Activated CD4-positive, alpha-beta T cell treated with anti-CD3 and anti-CD28 coated beads for 4 hours (primary cell): ENCODE measurements at regions not wholly inside any gene's neighbourhood (a gene's known extent, or its start where the extent isn't known, plus 50 kb on each side); places are given as distances from the start of the nearest gene placed in this dataset.

Source experiments
- DNase-seq, 2 donors: peaks; one replicate each; pipeline ENCODE4 v3.0.0-alpha.2; 2020

DNA sequence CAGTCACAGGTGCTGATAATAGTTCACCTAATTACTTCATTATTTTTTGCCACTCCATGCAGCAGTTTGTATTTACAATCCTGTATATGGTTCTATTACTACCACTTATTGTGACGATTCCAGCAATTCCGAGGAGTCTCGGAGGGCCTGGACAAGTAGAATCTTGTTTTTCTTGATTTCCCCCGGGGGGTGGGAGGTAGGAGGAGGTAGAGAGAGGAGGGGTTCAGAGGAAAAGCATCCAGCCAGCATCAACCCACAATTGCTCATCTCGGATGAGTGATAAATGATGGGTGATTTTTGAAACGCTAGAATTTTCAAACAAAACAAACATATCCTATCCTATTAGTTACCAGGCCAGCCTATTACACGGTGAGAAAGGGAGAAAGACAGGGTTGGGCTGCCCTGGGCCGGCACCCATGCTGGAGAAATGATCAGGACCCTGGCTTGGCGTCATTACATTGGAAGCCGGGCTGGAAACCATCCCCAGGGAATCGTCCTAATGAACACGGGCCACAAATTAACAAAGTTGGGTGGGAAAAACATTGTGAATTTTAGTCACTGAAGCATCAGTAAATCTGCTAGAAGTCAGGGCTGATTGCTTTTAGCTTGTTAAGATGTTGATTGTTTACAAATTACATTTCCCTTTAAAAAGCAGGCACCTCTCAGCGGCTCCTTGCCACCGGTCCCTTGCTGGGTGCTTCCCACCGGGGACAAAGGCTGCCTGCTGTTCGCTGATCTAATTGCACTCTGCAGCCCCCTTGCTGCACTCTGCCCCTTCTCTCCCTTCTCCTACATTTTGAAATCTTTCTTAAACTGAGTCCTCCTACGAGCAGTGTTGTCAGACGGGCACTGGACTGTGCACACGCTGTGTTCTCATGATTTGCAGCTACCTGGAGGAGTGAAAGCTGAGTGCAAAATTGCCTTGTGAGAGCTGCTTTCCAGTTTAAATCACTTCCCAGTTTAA is 95.5 kb downstream of the FAM204A start:
- DNase-seq, result no peak

DNA sequence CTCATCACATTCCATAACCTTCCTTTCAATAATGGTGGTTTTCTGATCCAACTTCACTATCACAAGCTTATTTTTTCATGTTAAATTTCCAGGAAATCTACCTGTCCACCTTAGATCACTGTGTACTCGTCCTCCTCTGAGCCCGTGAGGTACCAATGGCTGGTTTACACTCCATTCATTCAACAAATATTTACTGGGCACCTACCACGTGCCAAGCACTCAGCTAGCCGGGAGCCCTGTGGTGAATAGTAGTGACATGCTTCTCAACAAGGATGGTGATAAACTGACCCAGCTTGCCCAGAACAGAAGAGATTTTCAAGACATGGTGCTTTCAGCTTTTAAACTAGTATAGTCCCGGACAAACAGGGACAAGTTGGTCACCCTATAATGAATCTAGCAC is 98.2 kb downstream of the FAM204A start:
- DNase-seq, result no peak

DNA sequence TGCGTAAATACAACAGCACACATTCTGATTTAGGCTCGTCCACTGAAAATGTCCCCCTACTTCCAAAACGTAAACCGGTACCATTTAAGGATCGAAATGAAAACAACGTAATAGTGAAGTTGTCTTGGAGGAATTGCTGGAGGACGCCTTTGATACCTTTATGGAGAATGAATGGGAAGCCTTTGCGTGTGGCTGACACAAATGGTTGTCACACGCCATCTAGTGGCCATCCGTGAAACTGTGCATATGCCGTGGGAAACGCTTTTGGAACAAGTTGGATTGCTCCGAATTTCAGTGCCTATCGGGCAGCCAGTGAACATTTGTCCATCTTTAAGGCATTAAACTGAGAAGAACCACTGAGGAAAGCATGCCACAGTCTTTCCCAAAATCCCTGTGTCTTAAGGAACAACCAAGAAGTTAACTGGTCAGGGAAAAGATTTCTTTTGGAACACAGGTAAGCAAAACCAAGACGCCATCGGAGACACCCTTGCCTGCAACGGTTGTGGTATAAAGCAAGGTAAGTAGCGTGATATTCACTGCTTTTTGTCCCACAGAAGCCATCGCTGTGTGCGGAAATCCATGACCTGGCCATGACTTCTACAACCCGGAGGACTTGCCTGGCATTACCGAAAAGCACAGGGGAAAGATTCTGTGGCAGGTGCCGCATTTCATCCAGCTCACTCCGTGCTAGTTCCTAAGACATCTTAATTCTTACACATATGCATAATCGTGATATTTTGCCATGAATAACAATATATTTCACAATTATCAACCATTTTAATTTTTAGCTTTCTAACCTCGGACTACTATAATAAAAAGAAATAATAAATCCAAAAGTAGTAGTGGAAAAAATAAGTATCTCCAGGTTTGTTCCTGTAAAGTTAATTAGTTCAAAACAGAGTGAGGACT is 100.6 kb downstream of the FAM204A start:
- peak; percentile 49 to 65 for DNase-seq

DNA sequence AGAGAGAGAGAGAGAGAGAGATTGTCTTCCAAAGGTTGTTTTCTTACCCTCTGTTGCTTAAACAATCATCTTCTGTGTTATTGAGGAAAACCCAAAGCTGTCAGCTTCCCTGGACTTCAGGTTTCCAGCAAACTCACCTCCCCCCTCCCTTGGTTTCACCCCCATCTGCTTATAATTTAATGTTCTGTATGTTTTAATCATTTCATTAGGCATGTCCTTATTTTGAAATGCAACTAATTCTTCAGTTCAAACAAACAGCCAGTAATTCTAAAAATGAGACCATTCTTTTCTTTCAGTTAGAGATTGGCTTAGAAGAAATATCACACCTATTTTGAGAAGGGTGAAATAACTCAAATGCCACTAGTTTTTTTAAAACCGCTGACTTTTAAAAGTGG is 102.9 kb downstream of the FAM204A start:
- no peak for DNase-seq

DNA sequence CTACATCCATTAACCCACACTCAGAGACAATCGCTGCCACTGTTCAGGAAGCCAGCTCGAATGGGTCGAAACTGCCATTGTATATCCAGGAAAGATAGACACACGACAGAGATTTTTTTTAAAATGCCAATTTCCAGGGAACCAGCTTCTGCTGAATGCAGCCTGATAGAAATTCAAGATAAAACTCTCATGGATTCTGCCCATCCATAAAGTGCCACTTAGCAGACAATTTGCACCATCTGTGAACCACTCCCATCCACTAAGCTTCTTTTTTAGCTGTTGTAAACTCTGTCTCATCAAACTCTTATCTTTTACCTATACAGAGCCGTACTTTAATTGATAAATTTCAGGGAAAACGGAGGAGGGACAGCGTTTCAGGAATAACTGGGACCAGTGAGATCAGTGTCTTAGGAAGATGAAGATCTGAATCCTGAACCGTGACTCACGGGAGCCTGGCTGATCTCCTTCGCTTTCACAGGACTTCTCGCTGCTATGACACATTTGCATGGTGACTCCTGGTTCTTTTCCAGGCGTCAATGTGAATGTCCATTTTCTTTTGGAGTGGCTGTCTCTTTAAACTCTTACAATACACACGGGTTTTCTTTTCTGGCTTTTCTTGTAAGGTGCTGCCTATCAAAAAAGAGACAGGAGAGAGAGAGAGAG is 103.4 kb downstream of the FAM204A start:
- no peak for DNase-seq

DNA sequence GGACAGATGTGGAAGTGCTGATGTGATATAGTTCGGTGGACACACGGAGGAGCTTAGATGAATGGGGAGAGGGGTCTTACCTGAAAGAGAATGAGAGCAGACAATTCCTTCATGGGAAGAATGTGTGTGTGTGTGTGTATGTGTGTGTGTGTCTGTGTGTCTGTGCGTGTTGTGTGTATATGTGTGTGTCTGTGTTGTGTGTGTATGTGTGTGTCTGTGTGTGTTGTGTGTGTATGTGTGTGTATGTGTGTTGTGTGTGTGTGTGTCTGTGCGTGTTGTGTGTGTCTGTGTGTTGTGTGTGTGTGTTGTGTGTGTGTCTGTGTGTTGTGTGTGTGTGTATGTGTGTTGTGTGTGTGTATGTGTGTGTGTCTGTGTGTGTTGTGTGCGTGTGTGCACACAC is 104.2 kb downstream of the FAM204A start:
- DNase-seq, result no peak

DNA sequence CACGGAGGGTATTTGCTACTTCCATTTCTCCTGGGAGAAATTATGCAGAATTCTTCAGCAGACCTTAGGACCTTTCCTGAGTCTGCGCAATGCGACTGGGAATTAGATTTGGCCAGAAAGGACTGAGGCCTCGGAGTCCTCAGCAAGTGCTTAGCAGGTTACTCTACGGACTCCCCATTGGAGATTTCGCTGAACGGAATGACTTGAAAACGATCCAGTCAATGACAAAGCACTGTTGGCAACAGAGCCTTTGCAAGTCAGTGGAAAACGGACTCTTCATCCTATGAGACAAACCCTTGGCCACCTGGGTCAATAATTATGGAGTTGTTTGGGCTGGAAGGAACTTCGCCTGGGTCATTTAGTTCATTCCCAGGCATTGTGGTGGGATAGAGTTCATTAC is 107.4 kb downstream of the FAM204A start:
- DNase-seq, result no peak

DNA sequence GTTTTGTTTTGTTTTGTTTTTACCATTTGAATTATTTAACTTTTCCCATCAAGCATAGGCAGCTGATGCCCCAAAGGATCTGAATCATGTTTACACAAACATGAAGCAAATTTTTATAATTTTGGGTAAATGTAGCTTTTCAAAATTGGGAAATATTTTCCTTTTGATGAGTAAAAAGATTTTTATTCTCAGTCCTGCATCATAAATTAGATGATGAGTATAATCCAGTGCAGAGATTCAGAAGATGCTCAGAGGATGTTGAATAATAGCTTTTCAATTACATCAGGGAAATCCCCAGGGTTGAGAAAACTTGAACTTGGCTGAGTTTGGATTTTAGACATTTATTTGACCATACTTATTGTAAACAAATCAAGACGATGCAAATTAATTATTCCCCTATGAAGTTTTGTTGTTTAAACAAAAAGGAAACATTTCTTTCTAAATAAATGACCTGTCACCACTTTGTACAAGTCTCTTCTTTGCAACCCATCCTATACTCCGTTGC is 121.7 kb downstream of the FAM204A start:
- DNase-seq, result no peak

DNA sequence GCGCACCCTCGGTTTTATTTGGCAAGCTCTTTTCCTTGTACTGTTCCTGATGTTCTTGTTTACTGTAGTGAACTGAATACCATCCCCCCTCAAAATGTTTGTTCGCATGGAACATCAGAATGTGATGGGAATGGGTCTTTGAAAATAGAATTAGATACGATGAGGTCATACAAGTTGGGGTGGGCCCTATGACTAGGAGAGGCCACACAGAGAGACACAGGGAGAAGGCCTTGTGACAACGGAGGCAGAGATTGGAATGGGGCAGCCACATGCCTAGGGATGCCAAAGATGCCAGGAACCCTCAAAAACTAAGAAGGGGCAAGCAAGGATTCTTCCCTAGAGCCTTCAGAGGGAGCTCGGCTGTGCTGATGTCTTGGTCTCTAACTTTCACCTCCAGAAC is 123.6 kb downstream of the FAM204A start:
- DNase-seq, result no peak

DNA sequence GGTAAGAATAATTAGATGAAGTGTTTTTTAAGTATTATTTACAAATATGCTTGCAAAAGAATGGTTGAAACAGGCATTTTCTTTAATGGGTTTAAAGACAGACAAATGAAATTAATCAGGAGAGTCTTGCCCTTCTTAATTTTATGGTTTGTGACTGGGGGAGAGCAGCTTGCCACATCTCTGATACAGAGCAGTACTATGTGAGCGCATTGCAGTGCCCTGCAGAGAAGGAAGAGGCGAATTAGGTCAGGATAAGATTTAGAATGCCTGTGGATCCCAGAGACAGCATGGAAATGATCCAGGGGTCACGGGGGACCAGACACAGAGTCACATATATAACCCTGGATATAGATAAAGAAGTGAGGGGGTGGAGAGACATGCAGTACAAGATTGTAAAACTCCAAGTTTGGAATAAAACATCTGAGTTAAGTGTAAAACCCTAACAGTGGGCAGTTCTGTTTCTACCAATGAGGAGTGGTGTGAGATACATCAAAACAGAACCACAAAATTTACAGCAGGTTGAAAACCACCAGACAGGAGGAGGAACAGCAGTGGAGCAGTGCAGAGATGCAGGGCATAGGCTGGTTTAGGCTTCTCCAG is 125.5 kb downstream of the FAM204A start:
- DNase-seq, result no peak

DNA sequence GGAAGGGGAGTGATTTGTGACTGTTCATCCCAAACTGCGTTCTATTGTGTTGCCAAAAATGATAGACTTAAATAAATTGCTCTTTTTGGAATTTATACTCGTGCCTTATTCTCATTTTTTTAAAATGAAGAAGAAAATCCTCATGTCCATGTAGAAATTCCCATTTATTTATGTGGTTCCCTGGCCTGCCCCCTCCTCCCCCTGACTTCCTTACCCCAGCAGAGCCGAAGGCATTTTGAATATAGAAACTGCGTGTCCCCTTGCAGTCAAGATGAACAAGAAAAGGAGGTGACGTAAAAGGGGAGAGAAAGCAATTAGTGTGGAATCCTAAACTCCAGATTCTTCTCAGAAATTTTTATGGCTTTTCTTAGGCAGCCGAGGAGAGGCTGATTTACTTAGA is 126.1 kb downstream of the FAM204A start:
- no peak for DNase-seq

DNA sequence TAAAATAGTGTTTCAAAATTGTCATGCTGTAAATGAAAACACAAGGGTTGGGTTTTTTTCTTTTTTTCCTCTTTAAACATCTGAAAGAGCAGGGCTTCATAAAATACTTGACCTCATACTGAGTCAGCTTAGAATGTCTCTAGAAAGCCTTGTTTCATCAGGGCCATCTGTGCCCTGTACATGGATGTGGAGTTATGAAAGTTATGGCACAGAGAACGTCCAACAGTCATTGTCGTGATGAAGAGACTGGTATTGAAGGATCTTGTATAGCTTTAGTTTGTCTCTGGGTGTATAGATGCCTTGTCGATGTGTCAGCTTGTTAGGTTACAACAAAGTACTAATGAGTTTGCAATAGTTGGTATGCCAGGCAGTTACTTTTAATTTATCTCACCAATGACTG is 127.3 kb downstream of the FAM204A start:
- DNase-seq, result no peak

DNA sequence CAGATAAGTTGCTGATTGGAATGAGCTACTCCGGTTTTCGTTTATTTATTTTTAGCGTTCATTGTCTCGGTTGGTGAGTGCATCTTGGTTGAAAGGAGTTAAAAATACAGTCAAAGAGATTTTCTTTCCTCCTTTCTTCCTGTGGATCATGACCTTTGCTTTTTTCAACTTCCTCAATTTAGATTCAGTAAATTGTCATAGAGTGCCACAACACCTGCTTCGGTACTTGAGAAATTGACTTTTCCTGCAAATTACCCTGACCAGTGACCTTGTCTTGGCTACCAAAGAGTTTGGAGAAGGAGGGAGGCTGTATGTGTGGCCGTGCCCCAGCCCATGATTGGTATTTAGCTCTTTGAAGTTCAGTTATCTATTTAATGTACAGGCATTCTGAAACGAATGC is 128.7 kb downstream of the FAM204A start:
- no peak for DNase-seq

DNA sequence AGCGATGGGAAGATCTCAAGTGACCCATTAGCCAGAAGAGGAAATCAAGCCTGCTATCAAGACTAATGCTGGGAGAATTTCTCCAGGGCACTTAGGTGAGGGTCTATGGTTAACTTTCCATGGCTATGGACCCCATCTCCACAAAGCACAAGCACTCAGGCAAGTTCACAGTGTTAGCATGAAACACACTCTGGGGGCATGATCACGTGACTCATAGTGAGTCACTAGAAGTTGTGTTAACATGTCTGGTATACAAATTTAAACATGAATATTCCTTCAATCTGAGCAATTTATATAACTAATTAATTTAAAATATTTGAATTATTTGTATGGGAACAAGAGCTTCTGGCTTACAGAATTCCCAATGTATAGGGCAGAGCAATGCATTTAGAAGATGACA is 131.8 kb downstream of the FAM204A start:
- DNase-seq, result no peak

DNA sequence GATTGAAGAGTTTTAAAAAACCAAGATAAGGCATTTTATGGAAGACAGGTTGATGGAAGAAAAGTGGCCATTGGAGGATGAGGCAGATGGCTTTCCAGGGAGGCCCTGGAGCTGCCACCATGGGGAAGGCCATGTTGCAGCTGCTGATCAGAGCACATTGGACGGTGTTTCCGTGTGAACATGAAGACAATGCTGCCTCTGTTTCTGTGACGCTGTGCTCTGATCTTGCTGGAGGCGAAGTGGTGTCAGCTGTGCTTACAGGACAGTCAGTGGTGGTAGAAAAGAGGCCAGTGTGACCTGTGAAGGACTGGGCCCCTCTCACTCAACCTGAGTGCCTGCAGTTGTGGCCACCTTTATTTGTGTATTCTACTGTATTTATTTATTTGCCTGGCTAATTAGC is 132.9 kb downstream of the FAM204A start:
- DNase-seq, result no peak

DNA sequence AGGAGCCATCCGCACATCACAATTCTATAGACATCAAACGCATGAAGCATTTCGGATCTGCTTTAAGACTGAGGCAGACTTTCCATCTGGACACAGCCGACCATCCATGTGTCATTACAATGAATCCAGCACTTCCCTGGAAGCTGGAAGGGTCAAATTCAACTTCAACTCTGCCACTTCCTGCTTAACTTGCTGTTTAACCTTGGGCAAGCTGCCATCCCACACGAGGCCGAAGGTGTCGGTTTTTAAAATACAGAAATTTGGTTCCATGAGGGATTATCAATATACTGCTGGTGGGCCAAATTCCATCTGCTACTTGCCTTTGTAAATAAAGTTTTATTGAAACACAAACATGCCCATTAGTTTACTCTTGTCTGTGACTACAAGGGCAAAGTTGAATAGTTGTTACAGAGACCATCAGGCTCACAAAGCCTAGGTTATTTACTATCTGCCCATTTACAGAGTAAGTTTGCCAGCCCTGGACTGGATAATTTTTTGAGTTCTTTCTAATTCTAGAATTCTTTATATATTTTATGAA is 134.6 kb downstream of the FAM204A start:
- DNase-seq, result no peak

DNA sequence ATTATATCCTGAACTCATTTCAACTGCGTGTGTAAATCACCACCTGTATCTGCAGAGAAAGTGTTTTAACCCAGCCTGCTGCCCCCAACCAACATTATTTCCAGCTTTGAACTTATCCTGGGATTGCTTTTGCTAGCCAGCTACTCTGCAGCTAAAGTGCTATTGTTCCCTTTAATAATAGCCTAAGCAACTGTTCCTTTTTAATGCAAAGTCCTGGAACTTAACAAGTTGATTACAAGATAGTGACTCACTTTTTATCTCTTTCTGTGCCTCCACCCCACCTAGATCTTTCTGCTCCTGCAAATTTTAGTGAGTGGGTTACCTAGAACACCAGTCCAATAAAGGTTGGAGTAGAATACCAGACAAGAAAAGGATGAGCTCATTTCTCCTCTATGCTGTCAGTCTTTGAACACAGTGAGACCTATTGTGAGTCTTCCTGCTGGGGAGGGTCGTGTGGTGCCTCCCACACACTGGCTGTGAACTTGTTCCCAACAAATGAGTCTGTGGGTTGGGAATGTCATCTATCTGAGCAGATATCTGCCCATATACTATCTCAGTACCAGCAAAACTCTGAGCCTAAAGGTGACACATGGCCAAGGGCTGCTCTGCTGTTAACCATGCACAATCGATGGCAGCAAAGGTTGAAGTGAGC is 137.7 kb downstream of the FAM204A start:
- DNase-seq, result no peak

DNA sequence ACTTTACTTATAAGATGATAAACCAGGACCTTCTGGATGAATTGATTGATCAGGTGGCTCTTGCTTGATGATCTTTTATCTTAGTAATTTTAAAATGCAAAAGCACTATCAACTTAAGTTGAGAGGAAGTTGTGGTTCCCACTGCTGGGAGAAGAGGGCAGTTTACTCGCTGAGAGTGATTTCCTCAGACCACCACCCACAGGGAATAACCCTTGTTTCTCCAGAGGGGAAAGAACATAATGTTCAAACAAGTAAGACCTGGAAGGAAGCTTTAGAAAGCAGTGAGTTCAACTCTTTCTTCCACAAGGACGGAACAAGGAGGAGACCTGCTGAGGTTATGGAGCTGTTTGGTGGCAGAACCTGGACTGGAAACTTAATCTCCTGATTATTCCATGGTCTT is 138.7 kb downstream of the FAM204A start:
- DNase-seq, result no peak

DNA sequence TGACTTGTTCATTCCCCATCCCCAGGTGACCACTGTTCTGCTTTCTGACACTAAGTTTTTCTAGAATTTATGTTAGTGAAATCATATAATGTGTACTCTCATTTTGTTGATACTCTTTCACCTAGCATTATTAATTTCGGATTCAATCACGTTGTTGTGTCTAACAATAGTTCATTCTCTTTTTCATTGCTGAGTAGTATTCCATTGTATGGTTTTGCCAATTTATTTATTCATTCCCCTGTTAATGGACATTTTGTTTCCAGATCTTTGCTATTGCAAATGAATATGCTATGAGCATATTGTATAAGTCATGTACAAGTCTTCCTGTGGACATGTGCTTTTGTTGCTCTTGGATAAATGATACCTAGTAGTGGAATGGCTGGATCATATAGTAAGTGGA is 146.4 kb downstream of the FAM204A start:
- DNase-seq, result no peak

DNA sequence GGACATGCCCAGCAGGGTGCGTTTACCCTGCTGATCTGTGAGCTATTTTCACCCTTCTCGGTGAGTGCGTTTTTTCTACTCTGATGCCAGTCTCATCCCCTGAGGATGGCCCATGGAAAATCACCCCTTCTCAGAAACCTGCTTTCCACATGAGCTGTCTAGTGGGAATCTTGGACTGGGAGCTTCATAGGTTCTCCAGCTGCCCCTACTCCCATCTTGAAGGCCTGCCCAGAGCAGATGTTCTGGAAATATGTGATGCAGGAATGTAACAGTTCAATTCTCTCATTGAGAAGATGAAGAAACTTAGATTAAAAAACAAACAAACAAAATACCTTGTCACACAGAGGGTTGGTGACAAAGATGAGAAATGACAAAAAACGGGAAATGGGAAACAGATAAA is 146.9 kb upstream of the RAB11FIP2 start:
- DNase-seq, result no peak

DNA sequence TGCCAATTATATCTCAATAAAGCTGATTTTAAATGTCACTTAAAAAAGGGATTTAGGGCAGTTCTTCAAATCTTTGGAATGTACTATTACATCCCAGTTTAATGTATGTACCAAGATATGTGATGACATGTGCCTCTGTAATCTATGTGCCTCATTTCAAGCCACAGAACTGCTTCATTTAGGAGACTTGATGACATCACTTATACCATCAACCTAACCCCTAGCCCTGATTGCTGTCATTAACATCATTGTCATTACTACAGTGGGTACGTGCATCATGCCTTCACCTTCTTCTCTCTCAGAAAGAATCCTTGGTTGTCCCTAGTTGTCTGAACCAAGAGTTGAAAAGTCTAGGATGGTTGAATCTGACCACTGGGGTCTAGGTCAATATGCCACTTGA is 134.3 kb upstream of the RAB11FIP2 start:
- DNase-seq, result no peak

DNA sequence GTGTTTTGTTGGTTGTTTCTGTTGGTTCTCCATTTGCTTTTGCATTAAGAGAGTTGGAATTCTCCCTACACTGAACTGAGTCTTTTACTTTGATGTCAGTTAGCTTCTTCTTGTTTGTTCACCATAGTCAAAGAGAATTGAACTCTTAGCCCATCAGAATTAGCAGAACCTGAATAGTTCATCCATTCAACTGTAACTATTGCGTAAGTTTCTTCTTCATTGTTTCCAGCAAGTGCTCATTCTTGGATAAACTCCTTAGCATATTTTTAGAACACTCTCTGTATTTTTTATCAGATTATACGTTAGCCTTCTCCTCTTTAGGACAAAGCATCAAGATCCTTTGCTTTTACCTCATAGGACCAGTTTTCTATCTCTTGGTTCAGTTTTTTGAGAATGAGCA is 128.4 kb upstream of the RAB11FIP2 start:
- no peak for DNase-seq
